ENCODE measurements at regions not wholly inside any gene's neighbourhood (a gene's known extent, or its start where the extent isn't known, plus 50 kb on each side); places are given as distances from the start of the nearest gene placed in this dataset.

GRCh38 chr7:46880508-46881196 lies 701.3 kb downstream of the TNS3 start:
- BruUV-seq (replicated peaks) = no TSS peak
- TF ChIP-seq, protein P1, sequence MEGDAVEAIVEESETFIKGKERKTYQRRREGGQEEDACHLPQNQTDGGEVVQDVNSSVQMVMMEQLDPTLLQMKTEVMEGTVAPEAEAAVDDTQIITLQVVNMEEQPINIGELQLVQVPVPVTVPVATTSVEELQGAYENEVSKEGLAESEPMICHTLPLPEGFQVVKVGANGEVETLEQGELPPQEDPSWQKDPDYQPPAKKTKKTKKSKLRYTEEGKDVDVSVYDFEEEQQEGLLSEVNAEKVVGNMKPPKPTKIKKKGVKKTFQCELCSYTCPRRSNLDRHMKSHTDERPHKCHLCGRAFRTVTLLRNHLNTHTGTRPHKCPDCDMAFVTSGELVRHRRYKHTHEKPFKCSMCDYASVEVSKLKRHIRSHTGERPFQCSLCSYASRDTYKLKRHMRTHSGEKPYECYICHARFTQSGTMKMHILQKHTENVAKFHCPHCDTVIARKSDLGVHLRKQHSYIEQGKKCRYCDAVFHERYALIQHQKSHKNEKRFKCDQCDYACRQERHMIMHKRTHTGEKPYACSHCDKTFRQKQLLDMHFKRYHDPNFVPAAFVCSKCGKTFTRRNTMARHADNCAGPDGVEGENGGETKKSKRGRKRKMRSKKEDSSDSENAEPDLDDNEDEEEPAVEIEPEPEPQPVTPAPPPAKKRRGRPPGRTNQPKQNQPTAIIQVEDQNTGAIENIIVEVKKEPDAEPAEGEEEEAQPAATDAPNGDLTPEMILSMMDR (IDR thresholded peaks at IDR 0.05; ENCODE audit: unreplicated experiment) = no peak
- no peaks in the 10 kb centered on the region for H3K27me3 Mint-ChIP-seq (ENCODE audit: unreplicated experiment)
- H3K4me1 Mint-ChIP-seq (ENCODE audit: low read depth, unreplicated experiment) = peaks cover 17% of the 10 kb centered on the region
- CTCF ChIA-PET = no interaction called here
- intact Hi-C loops (cut with micrococcal nuclease; ENCODE audit: unreplicated experiment) = no loop called here
- H3K27ac Mint-ChIP-seq (ENCODE audit: unreplicated experiment) = no peak overlapping the region
- H3K4me3 Mint-ChIP-seq (ENCODE audit: low read depth, unreplicated experiment) = no peak overlapping the region
- H3K9me3 Mint-ChIP-seq (ENCODE audit: low read depth, unreplicated experiment) = peaks cover 3% of the 10 kb centered on the region
- no peak for DNase-seq
- H3K36me3 Mint-ChIP-seq (ENCODE audit: insufficient read depth, unreplicated experiment) = no peaks in the 10 kb centered on the region

DNA sequence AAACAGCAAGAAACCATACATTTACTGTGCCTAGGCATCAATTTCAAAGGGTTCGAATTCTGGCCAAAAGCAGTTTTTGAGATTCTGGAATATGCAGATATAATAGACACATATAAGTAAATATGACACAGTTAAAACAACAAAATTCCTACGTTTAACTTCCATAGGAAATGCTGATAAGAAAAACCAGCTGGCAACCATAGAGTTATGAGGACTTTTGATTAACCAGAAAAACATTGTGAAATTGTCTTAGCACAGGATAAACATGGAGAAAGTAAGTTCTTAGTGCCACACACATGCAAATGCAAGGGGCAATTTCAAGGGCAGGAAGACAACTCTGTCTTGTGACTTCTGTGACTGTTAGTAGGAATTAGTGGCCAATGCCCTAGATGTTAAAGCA lies 702.1 kb downstream of the TNS3 start:
- CTCF ChIA-PET = no interaction called here
- no peak overlapping the region for H3K4me3 Mint-ChIP-seq (ENCODE audit: low read depth, unreplicated experiment)
- DNase-seq = no peak
- BruUV-seq (replicated peaks) = no TSS peak
- peaks cover 3% of the 10 kb centered on the region for H3K9me3 Mint-ChIP-seq (ENCODE audit: low read depth, unreplicated experiment)
- peaks cover 17% of the 10 kb centered on the region for H3K4me1 Mint-ChIP-seq (ENCODE audit: low read depth, unreplicated experiment)
- TF ChIP-seq, protein P1 (IDR thresholded peaks at IDR 0.05; ENCODE audit: unreplicated experiment) = no peak
- no peak overlapping the region for H3K27ac Mint-ChIP-seq (ENCODE audit: unreplicated experiment)
- intact Hi-C loops (cut with micrococcal nuclease; ENCODE audit: unreplicated experiment) = no loop called here
- H3K27me3 Mint-ChIP-seq (ENCODE audit: unreplicated experiment) = no peaks in the 10 kb centered on the region
- no peaks in the 10 kb centered on the region for H3K36me3 Mint-ChIP-seq (ENCODE audit: insufficient read depth, unreplicated experiment)

- H3K4me3 Mint-ChIP-seq (ENCODE audit: low read depth, unreplicated experiment) = no peak overlapping the region
- H3K27me3 Mint-ChIP-seq (ENCODE audit: unreplicated experiment) = no peaks in the 10 kb centered on the region
- CTCF ChIA-PET = interaction anchor here (0.6 kb wide), 1 partner anchor 321 kb away, joined by 3 read pairs; no protein-coding TSS in a partner anchor
- intact Hi-C loops (cut with micrococcal nuclease; ENCODE audit: unreplicated experiment) = no loop called here
- TF ChIP-seq, protein P1 (IDR thresholded peaks at IDR 0.05; ENCODE audit: unreplicated experiment) = no peak
- H3K27ac Mint-ChIP-seq (ENCODE audit: unreplicated experiment) = no peak overlapping the region
- no peaks in the 10 kb centered on the region for H3K4me1 Mint-ChIP-seq (ENCODE audit: low read depth, unreplicated experiment)
- BruUV-seq (replicated peaks) = no TSS peak
- no peaks in the 10 kb centered on the region for H3K9me3 Mint-ChIP-seq (ENCODE audit: low read depth, unreplicated experiment)
- H3K36me3 Mint-ChIP-seq (ENCODE audit: insufficient read depth, unreplicated experiment) = no peaks in the 10 kb centered on the region
- no peak for DNase-seq
Measured at GRCh38 chr7:46871516-46871915, 710.4 kb downstream of the TNS3 start.

DNA sequence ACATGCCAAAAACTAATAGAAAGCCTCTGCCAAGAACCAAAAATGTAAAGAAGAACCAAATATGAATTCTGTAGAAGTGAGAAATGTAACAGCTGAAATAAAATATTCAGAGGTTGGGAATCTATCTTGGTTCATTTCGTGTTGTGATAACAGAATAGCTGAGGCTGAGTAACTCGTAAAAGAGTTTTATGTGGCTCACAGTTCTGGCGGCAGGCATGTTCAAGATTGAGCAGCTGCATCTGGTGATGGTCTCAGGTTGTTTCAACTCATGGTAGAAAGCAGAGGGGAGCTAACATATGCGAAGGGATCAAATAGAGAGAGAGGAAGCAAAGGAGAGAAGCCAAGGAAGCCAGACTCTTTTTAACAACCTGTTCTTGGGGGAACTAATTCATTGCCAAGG lies 717.2 kb downstream of the TNS3 start:
- Mint-ChIP-seq H3K9me3 (ENCODE audit: low read depth, unreplicated experiment) (peaks cover 2% of the 10 kb centered on the region), H3K36me3 (ENCODE audit: insufficient read depth, unreplicated experiment) (no peaks in the 10 kb centered on the region), H3K4me1 (ENCODE audit: low read depth, unreplicated experiment) (no peaks in the 10 kb centered on the region), H3K4me3 (ENCODE audit: low read depth, unreplicated experiment) (no peak overlapping the region), H3K27me3 (ENCODE audit: unreplicated experiment) (no peaks in the 10 kb centered on the region), H3K27ac (ENCODE audit: unreplicated experiment) (no peak overlapping the region)
- CTCF ChIA-PET = interaction anchor here (0.5 kb wide), 1 partner anchor 806 kb away, joined by 4 read pairs; no protein-coding TSS in a partner anchor
- intact Hi-C loops (cut with micrococcal nuclease; ENCODE audit: unreplicated experiment) = no loop called here
- TF ChIP-seq, protein P1 (IDR thresholded peaks at IDR 0.05; ENCODE audit: unreplicated experiment) = no peak
- DNase-seq = no peak
- no TSS peak for BruUV-seq (replicated peaks)

All from Calu3 (cell line).